Mesenchymal stem cell (in vitro differentiated cells and primary cell): ENCODE measurements at regions not wholly inside any gene's neighbourhood (a gene's known extent, or its start where the extent isn't known, plus 50 kb on each side); places are given as distances from the start of the nearest gene placed in this dataset.

Source experiments
- DNase-seq: peaks from one replicate; pipeline ENCODE4 v3.0.0-alpha.2; 2013
- H2AFZ ChIP-seq: one replicate; pipeline ENCODE4 v1.6.1; 2013; ENCODE audit warnings: low read depth, mild to moderate bottlenecking, control low read depth, inconsistent platforms, low read length, moderate library complexity
- H2AK5ac ChIP-seq: 2 replicates; pipeline ENCODE4 v1.6.1; 2013; ENCODE audit warnings: low read length, moderate library complexity, mild to moderate bottlenecking, inconsistent platforms; ENCODE audit not compliant: severe bottlenecking
- H2BK120ac ChIP-seq: one replicate; pipeline ENCODE4 v1.6.1; 2013; ENCODE audit warnings: low read depth, mild to moderate bottlenecking, inconsistent platforms, low read length, moderate library complexity
- H2BK12ac ChIP-seq, 2 experiments: one replicate each; pipeline ENCODE4 v1.6.1; 2013; ENCODE audit warnings: inconsistent platforms in 2 of 2, low read length in 2 of 2, mild to moderate bottlenecking in 2 of 2, moderate library complexity in 2 of 2, control low read depth in 1 of 2
- H2BK15ac ChIP-seq: one replicate; pipeline ENCODE4 v1.6.1; 2013; ENCODE audit warnings: mild to moderate bottlenecking, low read depth, inconsistent platforms; ENCODE audit not compliant: poor library complexity, severe bottlenecking
- H2BK5ac ChIP-seq: 2 replicates; pipeline ENCODE4 v1.6.1; 2013; ENCODE audit warnings: low read depth, mild to moderate bottlenecking, low read length, control low read depth, inconsistent platforms; ENCODE audit not compliant: poor library complexity, severe bottlenecking
- H3K14ac ChIP-seq, 2 experiments: one replicate each; pipeline ENCODE4 v1.6.1; 2013; ENCODE audit warnings: inconsistent platforms in 2 of 2, low read length in 2 of 2, control low read depth in 1 of 2, mild to moderate bottlenecking in 1 of 2, moderate library complexity in 1 of 2
- H3K18ac ChIP-seq, 2 experiments: one replicate each; pipeline ENCODE4 v1.6.1; 2013; ENCODE audit warnings: inconsistent platforms in 2 of 2, low read length in 2 of 2, control low read depth in 1 of 2, low read depth in 1 of 2, mild to moderate bottlenecking in 1 of 2
- H3K23ac ChIP-seq, 2 experiments: one replicate each; pipeline ENCODE4 v1.6.1; 2013; ENCODE audit warnings: inconsistent platforms in 2 of 2, low read length in 2 of 2, mild to moderate bottlenecking in 2 of 2, moderate library complexity in 2 of 2, control low read depth in 1 of 2
- H3K27ac ChIP-seq: 2 replicates; pipeline ENCODE4 v1.5.1; 2013; ENCODE audit warnings: mild to moderate bottlenecking, moderate library complexity, low read length, control low read depth, inconsistent platforms; ENCODE audit not compliant: poor library complexity, severe bottlenecking
- H3K27me3 ChIP-seq, 2 experiments: 2 replicates each; pipeline versions ENCODE4 v1.6.1 to v1.7.0; 2013; ENCODE audit warnings: low read length in 2 of 2, mild to moderate bottlenecking in 2 of 2, moderate library complexity in 2 of 2, control low read depth in 1 of 2, inconsistent platforms in 1 of 2; ENCODE audit not compliant: control insufficient read depth in 1 of 2, insufficient read depth in 1 of 2
- H3K36me3 ChIP-seq, 2 experiments: 2 replicates each; pipeline versions ENCODE4 v1.6.1 to v1.7.0; 2013; ENCODE audit warnings: low read length in 2 of 2, control low read depth in 1 of 2, inconsistent platforms in 1 of 2, low read depth in 1 of 2, mild to moderate bottlenecking in 1 of 2; ENCODE audit not compliant: insufficient read depth in 2 of 2, control insufficient read depth in 1 of 2
- H3K4ac ChIP-seq, 2 experiments: one replicate each; pipeline ENCODE4 v1.6.1; 2013; ENCODE audit warnings: inconsistent platforms in 2 of 2, low read length in 2 of 2, mild to moderate bottlenecking in 2 of 2, moderate library complexity in 2 of 2, control low read depth in 1 of 2, low read depth in 1 of 2
- H3K4me1 ChIP-seq: 2 replicates; pipeline ENCODE4 v1.6.1; 2013; ENCODE audit warnings: low read depth, low read length, control low read depth; ENCODE audit not compliant: control insufficient read depth, insufficient read depth
- H3K4me2 ChIP-seq: 2 replicates; pipeline ENCODE4 v1.6.1; 2013; ENCODE audit warnings: low read length, mild to moderate bottlenecking, inconsistent platforms; ENCODE audit not compliant: poor library complexity, severe bottlenecking
- H3K4me3 ChIP-seq, 2 experiments: 2 replicates each; pipeline versions ENCODE4 v1.5.1 to v1.7.0; 2013; ENCODE audit warnings: low read length in 2 of 2, mild to moderate bottlenecking in 2 of 2, control low read depth in 1 of 2, low read depth in 1 of 2; ENCODE audit not compliant: insufficient read depth in 1 of 2
- H3K79me1 ChIP-seq: replicated peaks from 2 replicates; pipeline ENCODE4 v1.6.1; 2013; ENCODE audit warnings: mild to moderate bottlenecking, control low read depth, low read length, inconsistent platforms; ENCODE audit not compliant: poor library complexity, severe bottlenecking
- H3K9ac ChIP-seq: 2 replicates; pipeline ENCODE4 v1.7.0; 2013; ENCODE audit warnings: mild to moderate bottlenecking, low read length, moderate library complexity
- H3K9me3 ChIP-seq: 2 replicates; pipeline ENCODE4 v1.7.0; 2013; ENCODE audit warnings: mild to moderate bottlenecking, low read length; ENCODE audit not compliant: control insufficient read depth
- H4K8ac ChIP-seq: one replicate; pipeline ENCODE4 v1.6.1; 2013; ENCODE audit warnings: inconsistent platforms, mild to moderate bottlenecking, low read length, moderate library complexity
- H4K91ac ChIP-seq: one replicate; pipeline ENCODE4 v1.6.1; 2013; ENCODE audit warnings: mild to moderate bottlenecking, low read length, inconsistent platforms
- WGBS: methylation state at CpG from one replicate; pipeline ENCODE4 v1.1.7; 2013; ENCODE audit warnings: mixed read lengths; 5-methylcytosine and 5-hydroxymethylcytosine counted together

DNA sequence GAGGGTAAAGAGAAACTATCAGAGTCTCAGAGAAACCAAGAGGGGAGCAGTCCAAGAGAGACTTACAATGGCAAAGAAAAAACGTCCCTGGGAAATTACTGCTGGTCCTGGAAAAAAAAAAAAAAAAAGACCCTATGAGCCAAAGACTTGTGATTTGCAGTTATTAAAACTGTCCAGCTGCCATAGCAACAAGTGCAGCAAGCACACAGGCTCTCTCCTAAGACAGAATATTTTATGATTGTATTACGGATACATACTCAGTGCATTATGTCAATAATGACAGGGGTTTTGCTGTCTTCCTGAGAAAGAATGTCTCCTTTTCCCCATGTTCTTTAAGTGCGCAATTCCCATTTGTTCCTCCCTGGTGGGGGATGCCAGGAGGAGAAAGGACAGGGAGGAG is 178.5 kb downstream of the GPAM start:
- Histone ChIP-seq H2BK120ac (no peak overlapping the region), H2BK5ac (no peak overlapping the region), H3K23ac (no peak overlapping the region), H4K91ac (no peak overlapping the region), H3K4me3 (no peak overlapping the region), H4K8ac (no peak overlapping the region), H3K4ac (no peak overlapping the region), H2AFZ (no peak overlapping the region), H2BK12ac (no peak overlapping the region), H3K27me3 (peaks cover 0 to 28% of the 10 kb centered on the region in 2 experiments), H3K9me3 (no peaks in the 10 kb centered on the region), H3K4me1 (no peaks in the 10 kb centered on the region), H3K27ac (no peak overlapping the region), H3K14ac (no peak overlapping the region), H3K4me2 (no peak overlapping the region), H3K79me1 (no peaks in the 10 kb centered on the region), H3K9ac (no peak overlapping the region), H2AK5ac (no peak overlapping the region), H2BK15ac (no peak overlapping the region), H3K18ac (no peak overlapping the region), H3K36me3 (no peaks in the 10 kb centered on the region)
- 80% methylated on average over 3 of the region's 3 CpGs for WGBS
- no peak for DNase-seq

DNA sequence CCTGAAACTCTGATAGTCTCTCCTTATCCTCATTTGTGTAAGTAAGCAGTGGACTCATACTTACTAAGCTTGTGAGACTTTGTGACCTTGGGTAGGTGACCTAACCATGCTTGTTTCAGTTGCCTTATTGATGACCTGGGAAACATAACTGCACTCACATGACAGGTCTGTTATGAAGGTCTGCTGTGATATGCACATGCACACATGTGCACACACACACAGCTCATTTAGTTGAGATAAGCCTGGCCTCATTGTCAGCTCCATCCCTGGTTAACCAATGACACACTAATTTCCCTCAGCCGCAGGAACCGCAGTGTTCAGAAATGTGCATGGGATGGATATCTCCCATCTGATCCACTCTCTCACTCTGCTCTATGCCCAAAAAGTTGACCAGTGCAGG is 177.2 kb downstream of the GPAM start:
- H3K79me1 ChIP-seq = no peaks in the 10 kb centered on the region
- H3K4me1 ChIP-seq = no peaks in the 10 kb centered on the region
- H4K8ac ChIP-seq = no peak overlapping the region
- DNase-seq = no peak
- H2BK5ac ChIP-seq = no peak overlapping the region
- H3K4me3 ChIP-seq = no peak overlapping the region
- no peak overlapping the region for H2AK5ac ChIP-seq
- no peak overlapping the region for H2BK120ac ChIP-seq
- H2AFZ ChIP-seq = no peak overlapping the region
- no peak overlapping the region for H3K9ac ChIP-seq
- no peaks in the 10 kb centered on the region for H3K9me3 ChIP-seq
- H2BK12ac ChIP-seq = no peak overlapping the region
- no peak overlapping the region for H3K27ac ChIP-seq
- no peak overlapping the region for H3K4me2 ChIP-seq
- H2BK15ac ChIP-seq = no peak overlapping the region
- H3K36me3 ChIP-seq = no peaks in the 10 kb centered on the region
- H3K18ac ChIP-seq = no peak overlapping the region
- H3K14ac ChIP-seq = no peak overlapping the region
- no peak overlapping the region for H3K4ac ChIP-seq
- WGBS = 98% methylated on average over 2 of the region's 2 CpGs
- no peak overlapping the region for H3K23ac ChIP-seq
- H3K27me3 ChIP-seq = peaks cover 0 to 28% of the 10 kb centered on the region in 2 experiments
- no peak overlapping the region for H4K91ac ChIP-seq

DNA sequence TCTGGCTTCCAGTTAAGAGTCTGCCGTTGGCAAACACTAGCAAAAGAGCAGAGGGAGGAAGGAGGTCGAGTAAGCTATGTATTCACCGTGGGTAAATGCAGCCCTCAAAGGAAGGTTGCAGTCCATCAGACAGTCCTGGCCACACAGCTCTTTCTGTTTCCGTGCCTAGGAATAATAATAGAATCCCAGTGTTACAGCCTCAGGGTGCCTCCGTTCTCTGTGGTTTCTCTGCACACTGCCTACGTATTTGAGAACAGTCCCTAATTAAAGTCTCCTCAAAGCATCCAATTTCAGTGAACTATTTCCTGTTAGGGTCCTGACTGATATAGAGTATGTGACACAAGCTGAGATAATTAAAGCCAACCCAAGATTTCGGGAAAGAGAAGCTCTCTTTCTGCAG is 176.7 kb downstream of the GPAM start:
- no peak overlapping the region for H2BK5ac ChIP-seq
- H3K18ac ChIP-seq = no peak overlapping the region
- no peak overlapping the region for H3K23ac ChIP-seq
- H4K8ac ChIP-seq = no peak overlapping the region
- no peak overlapping the region for H2AFZ ChIP-seq
- H3K9ac ChIP-seq = no peak overlapping the region
- H3K79me1 ChIP-seq = no peaks in the 10 kb centered on the region
- no peaks in the 10 kb centered on the region for H3K4me1 ChIP-seq
- H2AK5ac ChIP-seq = no peak overlapping the region
- no peaks in the 10 kb centered on the region for H3K36me3 ChIP-seq
- H3K27ac ChIP-seq = no peak overlapping the region
- no peak overlapping the region for H3K4me3 ChIP-seq
- H4K91ac ChIP-seq = no peak overlapping the region
- no peak overlapping the region for H3K4me2 ChIP-seq
- no peak overlapping the region for H3K14ac ChIP-seq
- no peaks in the 10 kb centered on the region for H3K9me3 ChIP-seq
- H3K4ac ChIP-seq = no peak overlapping the region
- no peak overlapping the region for H2BK12ac ChIP-seq
- H3K27me3 ChIP-seq = peaks cover 0 to 28% of the 10 kb centered on the region in 2 experiments
- WGBS = 80% methylated on average over 6 of the region's 7 CpGs
- DNase-seq = no peak
- no peak overlapping the region for H2BK120ac ChIP-seq
- H2BK15ac ChIP-seq = no peak overlapping the region

DNA sequence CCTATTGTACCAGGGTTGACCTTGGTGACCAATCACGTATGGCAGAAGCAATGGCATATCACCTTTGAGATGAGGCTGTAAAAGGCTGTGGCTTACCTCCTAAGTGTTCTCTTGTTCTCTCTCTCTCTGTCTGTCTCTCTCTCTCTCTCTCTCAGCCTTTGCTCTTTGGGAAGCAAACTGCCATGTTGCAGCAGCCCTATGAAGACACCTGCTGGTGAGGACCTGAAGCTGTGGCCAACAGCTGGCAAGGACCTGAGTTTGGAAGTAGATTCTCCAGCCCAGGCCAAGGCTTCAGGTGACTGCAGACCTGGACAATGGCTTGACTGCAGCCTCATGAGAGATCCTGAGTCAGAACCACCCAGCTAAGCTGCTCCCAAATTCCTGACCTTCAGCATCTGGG is 161.4 kb downstream of the GPAM start:
- no peak overlapping the region for H3K4ac ChIP-seq
- no peak overlapping the region for H4K8ac ChIP-seq
- H3K27me3 ChIP-seq = no peaks in the 10 kb centered on the region
- no peak overlapping the region for H2BK15ac ChIP-seq
- H2BK5ac ChIP-seq = no peak overlapping the region
- peaks cover 7% of the 10 kb centered on the region for H3K9me3 ChIP-seq
- H3K4me1 ChIP-seq = no peaks in the 10 kb centered on the region
- H2BK12ac ChIP-seq = no peak overlapping the region
- H4K91ac ChIP-seq = no peak overlapping the region
- H3K79me1 ChIP-seq = no peaks in the 10 kb centered on the region
- H2BK120ac ChIP-seq = no peak overlapping the region
- no peak overlapping the region for H3K4me3 ChIP-seq
- H3K23ac ChIP-seq = no peak overlapping the region
- no peak for DNase-seq
- H3K9ac ChIP-seq = no peak overlapping the region
- H3K14ac ChIP-seq = no peak overlapping the region
- no peak overlapping the region for H3K27ac ChIP-seq
- no peak overlapping the region for H2AFZ ChIP-seq
- no peak overlapping the region for H3K18ac ChIP-seq
- WGBS = 94% methylated on average over 1 of the region's 1 CpG
- H3K4me2 ChIP-seq = no peak overlapping the region
- no peak overlapping the region for H2AK5ac ChIP-seq
- no peaks in the 10 kb centered on the region for H3K36me3 ChIP-seq
